A673 (cell line): ENCODE measurements at regions not wholly inside any gene's neighbourhood (a gene's known extent, or its start where the extent isn't known, plus 50 kb on each side); places are given as distances from the start of the nearest gene placed in this dataset.

Source experiments
- BruUV-seq: library from RNA; stranded (reverse); fragments of 400-500 nt; replicated peaks from 2 replicates; lab custom pipeline; 2021; lab: Mats Ljungman, UMichigan
- CTCF ChIA-PET: fragments of 300-600 bp; sonication (Branson Sonifier 250); formaldehyde crosslinking; loops from one replicate; lab custom pipeline; 2022; ENCODE audit warnings: antibody characterized with exemption; lab: Charles Lee
- POLR2A ChIA-PET: fragments of 300-600 bp; sonication (Branson Sonifier 250); formaldehyde crosslinking; loops from one replicate; lab custom pipeline; 2022; ENCODE audit warnings: antibody characterized with exemption; ENCODE audit not compliant: low non-redundant PET; lab: Charles Lee
- DNase-seq: peaks from one replicate; pipeline ENCODE4 v3.0.0-alpha.2; 2015; ENCODE audit warnings: low spot score
- H3K27ac ChIP-seq: fragments of 200-600 bp; sonication (generic); 2 replicates; pipeline ENCODE4 v1.5.1; 2016; ENCODE audit warnings: mixed run types, low read depth, mild to moderate bottlenecking, mixed read lengths, antibody characterized with exemption, low read length; ENCODE audit not compliant: poor library complexity, severe bottlenecking
- H3K27me3 ChIP-seq: fragments of 200-600 bp; sonication (generic); replicated peaks from 2 replicates; pipeline ENCODE4 v1.6.1; 2017; ENCODE audit warnings: mixed run types, low read depth, mild to moderate bottlenecking, mixed read lengths, antibody characterized with exemption, low read length; ENCODE audit not compliant: insufficient read depth, poor library complexity
- H3K36me3 ChIP-seq: fragments of 200-600 bp; sonication (generic); 2 replicates; pipeline ENCODE4 v1.6.1; 2016; ENCODE audit warnings: mixed run types, mild to moderate bottlenecking, mixed read lengths, antibody characterized with exemption, low read length; ENCODE audit not compliant: insufficient read depth, poor library complexity, severe bottlenecking
- H3K4me1 ChIP-seq: fragments of 200-600 bp; sonication (generic); 2 replicates; pipeline ENCODE4 v1.6.1; 2017; ENCODE audit warnings: mixed run types, mild to moderate bottlenecking, mixed read lengths, antibody characterized with exemption, low read length; ENCODE audit not compliant: insufficient read depth, poor library complexity, severe bottlenecking
- H3K4me3 ChIP-seq: fragments of 200-600 bp; sonication (generic); 2 replicates; pipeline ENCODE4 v1.5.1; 2016; ENCODE audit warnings: low read depth, mixed run types, mild to moderate bottlenecking, mixed read lengths, low read length; ENCODE audit not compliant: poor library complexity, severe bottlenecking
- H3K9me3 ChIP-seq: fragments of 200-600 bp; sonication (generic); 2 replicates; pipeline ENCODE4 v1.6.1; 2016; ENCODE audit warnings: mixed run types, low read depth, mild to moderate bottlenecking, mixed read lengths, antibody characterized with exemption, low read length; ENCODE audit not compliant: poor library complexity, severe bottlenecking
- EZH2 ChIP-seq: fragments of 200-600 bp; sonication (generic); IDR thresholded peaks from 2 replicates; pipeline ENCODE4 v1.6.1; 2017; ENCODE audit warnings: borderline replicate concordance, low read depth, mild to moderate bottlenecking, mixed read lengths, antibody characterized with exemption, low read length; ENCODE audit not compliant: poor library complexity, severe bottlenecking
- intact Hi-C: fragments of 100-400 bp; cut with micrococcal nuclease; formaldehyde crosslinking; loops from one replicate; pipeline ENCODE4 v1.10.0; 2022; ENCODE audit not compliant: unreplicated experiment
- TF ChIP-seq, protein P1 (sequence below): fragments of 300-800, 200-600 bp; sonication (generic); conservative IDR thresholded peaks from 2 replicates; pipeline ENCODE4 v1.5.1; 2017; ENCODE audit warnings: low read depth, mild to moderate bottlenecking, antibody characterized with exemption, low read length, moderate library complexity, mixed read lengths

DNA sequence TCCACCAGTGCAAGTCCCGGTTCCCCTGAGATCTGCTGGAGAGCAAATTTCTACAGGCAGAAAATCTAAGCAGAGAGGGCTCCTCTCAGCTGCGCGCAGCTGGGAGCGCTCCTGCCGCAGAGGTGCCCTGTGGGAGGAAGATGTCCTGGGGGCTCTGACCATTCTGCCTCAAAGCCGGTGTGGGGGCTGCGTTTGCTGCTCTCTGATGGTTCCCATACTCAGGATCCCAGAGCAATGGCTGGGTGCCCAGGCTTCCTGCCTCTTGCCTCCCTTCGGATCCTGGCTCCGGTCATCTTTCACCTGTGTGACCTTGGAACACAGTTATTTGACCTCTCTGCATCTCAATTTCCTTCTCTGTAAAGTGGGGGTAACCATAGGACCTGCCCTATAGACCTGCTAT is 434.2 kb downstream of the ZNF521 start:
- no peaks in the 10 kb centered on the region for H3K9me3 ChIP-seq
- TF ChIP-seq, protein P1, sequence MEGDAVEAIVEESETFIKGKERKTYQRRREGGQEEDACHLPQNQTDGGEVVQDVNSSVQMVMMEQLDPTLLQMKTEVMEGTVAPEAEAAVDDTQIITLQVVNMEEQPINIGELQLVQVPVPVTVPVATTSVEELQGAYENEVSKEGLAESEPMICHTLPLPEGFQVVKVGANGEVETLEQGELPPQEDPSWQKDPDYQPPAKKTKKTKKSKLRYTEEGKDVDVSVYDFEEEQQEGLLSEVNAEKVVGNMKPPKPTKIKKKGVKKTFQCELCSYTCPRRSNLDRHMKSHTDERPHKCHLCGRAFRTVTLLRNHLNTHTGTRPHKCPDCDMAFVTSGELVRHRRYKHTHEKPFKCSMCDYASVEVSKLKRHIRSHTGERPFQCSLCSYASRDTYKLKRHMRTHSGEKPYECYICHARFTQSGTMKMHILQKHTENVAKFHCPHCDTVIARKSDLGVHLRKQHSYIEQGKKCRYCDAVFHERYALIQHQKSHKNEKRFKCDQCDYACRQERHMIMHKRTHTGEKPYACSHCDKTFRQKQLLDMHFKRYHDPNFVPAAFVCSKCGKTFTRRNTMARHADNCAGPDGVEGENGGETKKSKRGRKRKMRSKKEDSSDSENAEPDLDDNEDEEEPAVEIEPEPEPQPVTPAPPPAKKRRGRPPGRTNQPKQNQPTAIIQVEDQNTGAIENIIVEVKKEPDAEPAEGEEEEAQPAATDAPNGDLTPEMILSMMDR, result no peak
- TF ChIP-seq EZH2, result no peak
- H3K4me3 ChIP-seq, result no peak overlapping the region
- H3K27me3 ChIP-seq, result peaks cover 26% of the 10 kb centered on the region
- POLR2A ChIA-PET, result no interaction called here
- no peak for DNase-seq
- no peaks in the 10 kb centered on the region for H3K4me1 ChIP-seq
- no peak overlapping the region for H3K27ac ChIP-seq
- intact Hi-C loops, result no loop called here
- H3K36me3 ChIP-seq, result no peaks in the 10 kb centered on the region
- BruUV-seq, result no TSS peak
- CTCF ChIA-PET, result no interaction called here

DNA sequence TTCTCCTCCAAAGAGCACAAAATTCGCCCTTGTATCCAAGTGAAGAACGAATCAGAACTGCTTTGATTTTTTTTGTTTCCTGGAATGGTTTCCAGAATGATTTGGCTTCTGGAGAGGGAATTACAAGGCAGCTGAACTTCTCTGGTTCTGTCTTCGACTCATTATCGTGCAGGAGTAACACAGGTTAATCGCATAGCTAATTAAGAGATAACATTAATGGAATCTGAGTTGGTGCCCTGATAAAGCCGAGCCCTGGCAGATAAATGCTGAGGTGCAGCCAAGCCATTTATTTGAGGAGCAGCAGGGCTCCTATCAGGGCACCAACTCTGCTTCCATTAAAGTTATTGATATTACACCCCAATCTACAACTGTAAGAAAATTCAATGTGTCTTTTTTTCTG is 433.7 kb downstream of the ZNF521 start:
- Histone ChIP-seq H3K4me1 (no peaks in the 10 kb centered on the region), H3K27me3 (peaks cover 26% of the 10 kb centered on the region), H3K9me3 (no peaks in the 10 kb centered on the region), H3K4me3 (no peak overlapping the region), H3K36me3 (no peaks in the 10 kb centered on the region), H3K27ac (no peak overlapping the region)
- TF ChIP-seq, protein P1, result no peak
- no peak for TF ChIP-seq EZH2
- POLR2A ChIA-PET, result no interaction called here
- intact Hi-C loops, result no loop called here
- no TSS peak for BruUV-seq
- no peak for DNase-seq
- CTCF ChIA-PET, result no interaction called here

DNA sequence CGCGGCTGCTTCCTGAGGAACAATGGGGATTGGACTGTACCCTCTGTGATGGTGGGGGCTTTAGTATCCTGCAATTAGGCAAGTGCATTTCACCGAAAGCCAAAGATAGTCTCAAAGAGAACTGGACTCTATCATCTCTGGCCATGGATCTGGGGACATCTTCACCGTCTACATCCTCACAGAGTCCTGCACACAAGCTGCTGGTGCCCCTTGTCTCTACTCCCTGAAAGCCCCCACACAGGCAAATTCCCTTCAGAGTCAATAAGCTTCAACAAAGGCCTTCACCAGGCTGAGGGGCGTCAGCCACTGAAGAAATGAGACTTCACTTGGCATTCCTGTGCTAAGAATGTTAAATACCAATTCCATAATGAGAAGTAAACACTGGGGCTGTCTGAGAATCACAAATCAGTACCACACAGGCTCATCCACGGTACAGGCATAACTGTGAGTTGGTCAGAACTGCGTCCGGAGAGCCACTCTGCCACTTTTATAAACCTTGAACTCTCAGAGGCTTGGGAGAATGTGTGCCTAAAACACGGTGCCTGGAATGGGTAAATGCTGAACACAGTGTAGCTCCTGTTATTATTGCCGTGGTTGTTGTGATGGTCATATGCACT is 432.7 kb downstream of the ZNF521 start:
- intact Hi-C loops, result no loop called here
- no peaks in the 10 kb centered on the region for H3K4me1 ChIP-seq
- H3K9me3 ChIP-seq, result no peaks in the 10 kb centered on the region
- peaks cover 30% of the 10 kb centered on the region for H3K27me3 ChIP-seq
- no peak overlapping the region for H3K27ac ChIP-seq
- BruUV-seq, result no TSS peak
- TF ChIP-seq EZH2, result no peak
- TF ChIP-seq, protein P1, result no peak
- H3K36me3 ChIP-seq, result no peaks in the 10 kb centered on the region
- ChIA-PET POLR2A (no interaction called here), CTCF (no interaction called here)
- DNase-seq, result no peak
- no peak overlapping the region for H3K4me3 ChIP-seq
